Adipocyte (in vitro differentiated cells): ENCODE measurements at regions not wholly inside any gene's neighbourhood (a gene's known extent, or its start where the extent isn't known, plus 50 kb on each side); places are given as distances from the start of the nearest gene placed in this dataset.

Experiments
- DNase-seq: peaks from one replicate; pipeline ENCODE4 v3.0.0-alpha.2; 2015; ENCODE audit warnings: low read depth
- H3K27me3 ChIP-seq: replicated peaks from 2 replicates; pipeline ENCODE4 v1.7.0; 2013; ENCODE audit warnings: mild to moderate bottlenecking, low read length, moderate library complexity; ENCODE audit not compliant: control insufficient read depth, insufficient read depth
- H3K36me3 ChIP-seq: 2 replicates; pipeline ENCODE4 v1.7.0; 2013; ENCODE audit warnings: low read length, mild to moderate bottlenecking, moderate library complexity; ENCODE audit not compliant: control insufficient read depth, insufficient read depth, severe bottlenecking
- H3K4me1 ChIP-seq: 2 replicates; pipeline ENCODE4 v1.7.0; 2013; ENCODE audit warnings: mild to moderate bottlenecking, low read length, moderate library complexity; ENCODE audit not compliant: control insufficient read depth, insufficient read depth
- H3K4me3 ChIP-seq: 2 replicates; pipeline ENCODE4 v1.7.0; 2013; ENCODE audit warnings: mild to moderate bottlenecking, low read length, moderate library complexity
- H3K9ac ChIP-seq: 2 replicates; pipeline ENCODE4 v1.7.0; 2013; ENCODE audit warnings: mild to moderate bottlenecking, low read length, moderate library complexity
- H3K9me3 ChIP-seq: 2 replicates; pipeline ENCODE4 v1.7.0; 2013; ENCODE audit warnings: mild to moderate bottlenecking, low read length, moderate library complexity; ENCODE audit not compliant: control insufficient read depth

DNA sequence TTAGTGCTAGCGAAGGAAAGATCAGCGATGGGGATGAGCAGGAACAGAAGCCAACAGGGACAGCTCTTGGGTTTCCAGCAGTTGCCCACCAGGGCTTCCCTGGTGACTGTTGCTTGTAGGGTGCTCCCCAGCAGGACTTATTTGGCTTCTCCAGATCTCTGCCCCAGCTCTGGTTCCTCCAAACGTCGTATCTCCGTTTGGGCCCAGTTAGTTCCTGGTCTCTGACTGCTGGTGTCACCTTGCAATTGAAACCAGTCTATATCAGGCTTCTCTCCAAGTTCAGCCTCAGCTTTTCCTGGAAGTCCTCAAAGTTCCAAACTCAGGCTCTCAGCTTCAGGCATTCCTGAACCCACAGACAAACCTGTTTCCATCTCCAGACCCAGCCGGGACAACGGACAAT is 70.8 kb upstream of the NXT1 start:
- no peak overlapping the region for H3K9ac ChIP-seq
- H3K36me3 ChIP-seq = no peaks in the 10 kb centered on the region
- DNase-seq = no peak
- H3K4me1 ChIP-seq = no peaks in the 10 kb centered on the region
- no peak overlapping the region for H3K4me3 ChIP-seq
- no peaks in the 10 kb centered on the region for H3K27me3 ChIP-seq
- H3K9me3 ChIP-seq = no peaks in the 10 kb centered on the region

DNA sequence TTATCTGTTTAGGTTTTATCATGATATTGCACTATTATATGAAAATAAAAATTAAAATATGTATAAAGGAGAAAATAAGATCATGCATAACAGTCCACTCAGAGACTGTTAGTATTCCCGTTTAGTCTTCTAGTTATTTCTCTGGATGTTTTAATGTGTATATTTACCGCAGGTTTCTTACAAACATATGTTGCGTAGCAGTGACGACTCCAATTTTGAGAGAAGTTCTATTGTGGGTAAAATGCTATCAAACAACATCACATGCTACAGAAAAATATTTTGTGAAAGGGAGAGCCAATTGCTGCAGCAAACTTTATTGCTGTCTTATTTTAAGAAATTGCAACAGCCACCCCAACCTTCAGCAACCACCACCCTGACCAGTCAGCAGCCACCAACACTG is 72.4 kb upstream of the NXT1 start:
- DNase-seq = no peak
- Histone ChIP-seq H3K36me3 (no peaks in the 10 kb centered on the region), H3K4me3 (no peak overlapping the region), H3K27me3 (no peaks in the 10 kb centered on the region), H3K9me3 (no peaks in the 10 kb centered on the region), H3K9ac (no peak overlapping the region), H3K4me1 (no peaks in the 10 kb centered on the region)

DNA sequence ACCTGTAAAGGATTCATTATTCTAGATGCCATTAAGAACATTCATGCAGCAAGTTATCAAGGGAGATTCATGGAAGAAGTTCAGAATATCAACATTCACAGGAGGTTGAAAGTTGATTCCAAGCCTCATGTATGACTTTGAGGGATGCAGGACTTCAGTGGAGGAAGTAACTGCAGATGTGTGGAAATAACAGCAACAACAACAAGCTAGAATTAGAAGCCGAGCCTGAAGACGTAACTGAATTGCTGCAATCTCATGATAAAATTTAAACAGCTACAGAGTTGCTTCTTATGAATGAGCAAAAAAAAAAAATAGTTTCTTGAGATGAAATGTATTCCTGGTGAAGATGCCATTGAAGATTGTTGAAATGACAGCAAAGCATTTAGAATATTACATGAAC is 73.3 kb upstream of the NXT1 start:
- no peaks in the 10 kb centered on the region for H3K36me3 ChIP-seq
- H3K4me1 ChIP-seq = no peaks in the 10 kb centered on the region
- H3K4me3 ChIP-seq = no peak overlapping the region
- no peaks in the 10 kb centered on the region for H3K27me3 ChIP-seq
- H3K9ac ChIP-seq = no peak overlapping the region
- DNase-seq = no peak
- H3K9me3 ChIP-seq = no peaks in the 10 kb centered on the region

DNA sequence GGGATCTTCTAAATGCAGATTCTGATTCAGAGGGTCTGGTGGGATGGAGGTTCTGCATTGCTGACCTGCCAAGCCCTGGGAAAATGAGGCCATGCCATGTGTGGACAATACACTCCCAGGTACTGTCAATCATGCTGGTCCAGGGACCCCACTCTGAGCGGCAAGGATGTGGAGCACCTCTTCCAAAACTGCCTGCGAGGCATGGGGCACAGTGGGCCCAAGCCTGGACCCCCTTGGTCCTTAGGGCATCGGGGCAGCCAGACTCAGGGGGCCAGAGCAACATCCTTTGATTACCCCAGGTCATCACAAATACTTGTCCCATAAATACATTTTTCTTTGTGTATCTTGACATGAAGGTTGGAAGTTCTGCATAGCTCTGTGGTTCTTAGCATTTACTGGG is 76.8 kb upstream of the NXT1 start:
- Histone ChIP-seq H3K9ac (no peak overlapping the region), H3K36me3 (no peaks in the 10 kb centered on the region), H3K4me1 (no peaks in the 10 kb centered on the region), H3K27me3 (no peaks in the 10 kb centered on the region), H3K9me3 (no peaks in the 10 kb centered on the region), H3K4me3 (no peak overlapping the region)
- DNase-seq = no peak

DNA sequence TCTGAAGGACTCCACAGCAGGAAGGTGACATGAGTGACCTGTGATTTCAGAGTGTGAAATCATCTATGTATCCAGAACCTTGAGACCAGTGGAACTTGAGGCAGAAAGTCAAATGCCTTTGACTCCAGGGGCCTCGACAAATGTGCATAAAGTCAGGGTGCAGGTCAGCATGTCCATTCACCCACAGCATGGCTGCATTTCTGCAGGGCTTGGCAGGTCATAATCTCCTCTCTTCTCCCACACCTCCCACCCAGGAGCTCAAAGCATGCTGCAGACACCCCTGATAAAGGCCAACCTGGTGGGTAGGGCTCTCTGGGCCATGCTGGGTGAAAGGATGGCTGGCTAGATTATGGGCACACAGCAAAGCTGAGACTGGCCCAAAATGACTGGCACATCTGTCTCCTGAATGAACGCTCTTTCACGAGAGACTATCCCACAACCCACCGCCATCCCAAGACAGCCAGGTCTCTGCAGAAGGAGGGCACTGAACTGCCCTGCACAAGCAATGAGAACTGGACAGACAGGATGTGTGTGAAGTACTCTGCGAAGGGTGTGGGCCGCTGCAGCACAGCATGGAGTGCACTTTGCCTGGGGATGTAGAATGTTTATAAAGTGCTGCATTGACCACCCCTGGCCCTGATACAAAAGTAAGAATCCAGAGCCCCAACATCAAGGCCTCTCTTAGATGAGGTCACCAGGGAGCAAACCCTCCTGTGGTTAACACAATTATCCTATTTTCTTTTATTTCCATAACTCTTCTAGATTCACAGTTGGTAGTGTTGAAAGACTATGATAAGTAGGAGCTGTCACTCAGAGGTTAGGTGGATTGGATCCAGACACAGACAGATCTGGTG is 78.2 kb upstream of the NXT1 start:
- Histone ChIP-seq H3K27me3 (no peaks in the 10 kb centered on the region), H3K9ac (no peak overlapping the region), H3K9me3 (no peaks in the 10 kb centered on the region), H3K4me3 (no peak overlapping the region), H3K4me1 (no peaks in the 10 kb centered on the region), H3K36me3 (no peaks in the 10 kb centered on the region)
- no peak for DNase-seq

DNA sequence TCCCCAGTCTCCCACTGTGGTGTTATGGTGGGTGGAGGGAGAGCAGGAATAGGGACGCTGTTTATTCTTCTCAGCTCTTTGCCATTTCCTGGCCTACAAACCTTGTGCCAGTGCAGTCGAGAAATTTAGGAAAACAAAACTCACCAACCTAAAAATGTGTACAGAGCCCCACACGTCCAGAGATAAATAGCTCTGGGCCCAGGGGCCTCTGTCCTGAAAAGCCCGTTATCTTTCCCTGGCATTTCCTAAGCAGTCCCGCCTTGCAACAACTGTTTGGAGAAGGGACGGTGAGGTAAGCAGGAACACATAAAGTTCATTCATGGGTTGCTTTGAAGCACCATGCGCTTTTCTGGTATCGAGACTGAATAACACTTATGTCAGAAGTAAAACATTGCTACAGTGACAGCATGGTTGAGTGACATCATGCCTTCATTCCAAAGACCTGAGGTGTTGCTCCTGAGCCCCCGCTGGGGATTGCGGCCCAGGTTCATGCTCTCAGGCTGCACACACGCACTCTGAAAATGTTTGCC is 80.1 kb upstream of the NXT1 start:
- Histone ChIP-seq H3K4me3 (no peak overlapping the region), H3K9ac (no peak overlapping the region), H3K36me3 (no peaks in the 10 kb centered on the region), H3K27me3 (no peaks in the 10 kb centered on the region), H3K4me1 (no peaks in the 10 kb centered on the region), H3K9me3 (no peaks in the 10 kb centered on the region)
- no peak for DNase-seq

DNA sequence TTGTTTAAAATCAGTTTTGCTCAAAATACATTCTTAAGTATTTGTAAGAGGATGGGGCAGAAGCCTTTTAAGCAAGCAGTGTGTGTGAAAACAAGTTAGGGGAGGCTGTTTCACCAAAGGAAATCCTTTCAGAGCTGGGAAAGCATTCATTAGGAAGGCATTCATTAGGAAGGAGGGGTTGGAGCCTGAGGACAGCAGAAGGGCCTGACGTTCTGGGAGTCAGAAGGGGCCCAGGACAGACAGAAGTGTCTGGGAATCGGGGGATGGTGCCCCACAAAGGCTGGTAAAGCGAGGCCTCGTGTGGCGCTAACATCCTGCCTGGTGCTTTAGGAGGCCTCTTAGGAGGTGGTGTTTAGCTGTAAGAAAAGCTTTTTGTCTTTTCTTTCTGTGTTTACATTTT is 80.6 kb upstream of the NXT1 start:
- no peaks in the 10 kb centered on the region for H3K27me3 ChIP-seq
- H3K9ac ChIP-seq = no peak overlapping the region
- no peaks in the 10 kb centered on the region for H3K9me3 ChIP-seq
- no peaks in the 10 kb centered on the region for H3K4me1 ChIP-seq
- H3K36me3 ChIP-seq = no peaks in the 10 kb centered on the region
- no peak overlapping the region for H3K4me3 ChIP-seq
- DNase-seq = no peak

DNA sequence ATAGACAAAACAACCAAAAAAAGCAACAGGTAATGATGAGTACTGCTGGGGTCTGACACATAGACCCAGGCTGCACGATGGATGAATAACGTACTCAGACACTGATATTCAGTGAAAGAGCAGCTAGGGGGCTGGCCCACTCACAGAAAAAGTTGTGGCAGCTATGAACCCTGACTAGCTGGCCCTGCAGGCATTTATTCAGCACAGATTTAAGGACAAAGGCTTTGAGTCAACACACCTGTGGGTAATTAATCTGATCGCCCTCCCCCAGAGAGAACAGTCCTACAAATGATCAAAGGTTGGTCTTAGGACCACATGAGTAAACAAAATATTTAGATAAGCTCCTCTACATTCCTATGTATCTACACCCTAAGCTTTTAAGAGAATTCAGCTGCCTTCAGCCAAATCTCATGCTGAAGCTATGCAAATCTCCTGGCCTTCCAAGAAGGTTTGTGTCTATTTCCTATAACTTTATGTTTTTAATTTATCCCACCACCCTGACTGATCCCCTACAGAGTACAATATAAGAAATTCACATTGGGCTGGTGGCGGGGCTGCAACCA is 81.7 kb upstream of the NXT1 start:
- Histone ChIP-seq H3K27me3 (no peaks in the 10 kb centered on the region), H3K9me3 (no peaks in the 10 kb centered on the region), H3K36me3 (no peaks in the 10 kb centered on the region), H3K9ac (no peak overlapping the region), H3K4me1 (no peaks in the 10 kb centered on the region), H3K4me3 (no peak overlapping the region)
- no peak for DNase-seq

DNA sequence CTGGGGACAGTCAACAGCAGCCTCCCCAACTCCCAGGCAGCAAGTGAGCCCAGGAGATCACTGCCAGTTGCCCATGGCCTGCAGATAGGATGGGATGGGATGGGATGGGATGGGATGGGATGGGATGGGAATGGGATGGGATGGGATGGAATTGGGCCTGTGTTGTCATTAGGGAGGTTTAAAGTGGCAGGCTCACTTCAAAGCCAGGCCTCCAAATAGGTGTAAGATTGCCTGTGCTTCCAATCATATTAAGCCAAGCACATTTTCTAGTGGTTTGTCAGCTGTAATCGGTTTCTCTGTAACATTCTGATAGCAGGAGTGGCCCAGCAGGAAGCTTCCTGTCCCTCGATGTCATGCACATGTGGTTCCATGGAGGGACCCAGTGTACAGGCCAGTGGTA is 82.7 kb upstream of the NXT1 start:
- H3K9me3 ChIP-seq = peaks cover 6% of the 10 kb centered on the region
- no peak overlapping the region for H3K9ac ChIP-seq
- no peaks in the 10 kb centered on the region for H3K4me1 ChIP-seq
- no peak overlapping the region for H3K4me3 ChIP-seq
- no peaks in the 10 kb centered on the region for H3K36me3 ChIP-seq
- no peaks in the 10 kb centered on the region for H3K27me3 ChIP-seq
- no peak for DNase-seq

DNA sequence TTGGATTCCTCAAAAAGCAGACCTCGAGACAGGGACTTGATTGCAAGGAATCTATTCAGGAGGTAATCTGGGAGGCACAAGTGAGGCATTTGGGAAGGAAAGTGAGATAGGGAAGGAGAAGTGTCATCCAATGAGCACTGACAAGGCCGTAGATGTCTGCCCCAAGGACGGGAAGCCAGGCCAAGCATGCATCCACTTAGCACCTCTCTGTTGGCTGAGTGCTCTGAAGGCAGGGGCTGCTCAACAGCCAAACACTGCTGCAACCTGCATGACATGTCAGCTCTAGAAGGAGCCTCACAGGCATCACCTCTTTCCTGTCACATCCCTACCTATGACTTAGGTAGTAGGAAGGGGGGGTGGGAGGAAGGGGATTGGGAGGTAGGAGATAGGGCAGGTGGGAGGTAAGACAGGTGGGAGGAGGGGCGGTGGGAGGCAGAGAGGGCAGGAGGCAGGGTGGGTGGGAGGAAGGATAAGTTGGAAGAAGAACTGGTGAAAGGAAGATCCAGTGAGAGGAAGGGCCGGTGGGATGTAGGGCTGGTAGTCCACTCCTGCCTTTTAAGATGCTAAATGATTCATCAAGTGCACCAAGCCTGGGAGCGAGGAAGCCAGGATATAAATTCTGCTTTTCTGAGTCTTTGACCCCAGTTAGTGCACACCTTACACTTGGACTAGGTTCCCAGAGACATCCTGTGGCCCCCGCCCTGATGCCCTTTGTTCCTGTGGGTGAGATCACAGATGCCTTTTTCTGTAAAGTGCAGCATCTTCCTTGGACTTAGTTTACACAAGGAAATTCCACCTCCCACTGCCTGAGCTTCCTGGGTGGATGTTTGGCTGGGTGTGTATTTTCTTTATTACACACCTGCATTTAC is 83.8 kb upstream of the NXT1 start:
- H3K9me3 ChIP-seq = peaks cover 6% of the 10 kb centered on the region
- no peaks in the 10 kb centered on the region for H3K27me3 ChIP-seq
- DNase-seq = no peak
- no peak overlapping the region for H3K4me3 ChIP-seq
- no peaks in the 10 kb centered on the region for H3K36me3 ChIP-seq
- no peaks in the 10 kb centered on the region for H3K4me1 ChIP-seq
- H3K9ac ChIP-seq = no peak overlapping the region

DNA sequence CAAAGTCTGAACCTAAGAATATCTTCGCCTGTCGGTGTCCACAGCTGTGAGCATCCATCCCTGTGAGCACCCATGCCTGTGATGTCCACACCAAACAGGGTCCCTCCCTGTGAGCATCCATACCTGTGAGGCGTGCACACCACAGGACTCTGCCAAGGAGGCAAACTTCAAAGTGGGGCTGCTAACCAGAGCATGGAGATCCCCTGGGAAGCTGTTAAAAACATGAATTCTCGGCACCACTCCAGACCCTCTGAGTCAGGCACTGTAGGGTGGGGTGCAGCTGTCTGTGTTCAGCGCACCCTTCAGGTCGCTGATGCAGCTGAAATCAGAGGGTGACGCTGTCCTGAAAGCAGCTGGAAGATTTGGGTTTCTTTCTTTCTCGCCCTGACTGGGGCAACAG is 85.4 kb upstream of the NXT1 start:
- Histone ChIP-seq H3K4me1 (no peaks in the 10 kb centered on the region), H3K9ac (no peak overlapping the region), H3K4me3 (no peak overlapping the region), H3K36me3 (no peaks in the 10 kb centered on the region), H3K9me3 (peaks cover 6% of the 10 kb centered on the region), H3K27me3 (no peaks in the 10 kb centered on the region)
- no peak for DNase-seq
